ENCODE measurements at regions not wholly inside any gene's neighbourhood (a gene's known extent, or its start where the extent isn't known, plus 50 kb on each side); places are given as distances from the start of the nearest gene placed in this dataset.
"Not testable (repeated sequence)": the region's sequence is repeated elsewhere in the genome, so short reads cannot be mapped to it uniquely, and the experiment has no call there.

- H3K9me3 ChIP-seq, result no peaks in the 10 kb centered on the region
- H3K36me3 ChIP-seq, result no peaks in the 10 kb centered on the region
- H3K27ac ChIP-seq, result peak overlapping the region in 1 of 12 donors; percentile 34
- ATAC-seq (peak in 1 of 4 donors; percentile 26), DNase-seq (no peak)
- TF ChIP-seq POLR2A (IDR thresholded peaks at IDR 0.05), result no peak
- TF ChIP-seq, protein P1, sequence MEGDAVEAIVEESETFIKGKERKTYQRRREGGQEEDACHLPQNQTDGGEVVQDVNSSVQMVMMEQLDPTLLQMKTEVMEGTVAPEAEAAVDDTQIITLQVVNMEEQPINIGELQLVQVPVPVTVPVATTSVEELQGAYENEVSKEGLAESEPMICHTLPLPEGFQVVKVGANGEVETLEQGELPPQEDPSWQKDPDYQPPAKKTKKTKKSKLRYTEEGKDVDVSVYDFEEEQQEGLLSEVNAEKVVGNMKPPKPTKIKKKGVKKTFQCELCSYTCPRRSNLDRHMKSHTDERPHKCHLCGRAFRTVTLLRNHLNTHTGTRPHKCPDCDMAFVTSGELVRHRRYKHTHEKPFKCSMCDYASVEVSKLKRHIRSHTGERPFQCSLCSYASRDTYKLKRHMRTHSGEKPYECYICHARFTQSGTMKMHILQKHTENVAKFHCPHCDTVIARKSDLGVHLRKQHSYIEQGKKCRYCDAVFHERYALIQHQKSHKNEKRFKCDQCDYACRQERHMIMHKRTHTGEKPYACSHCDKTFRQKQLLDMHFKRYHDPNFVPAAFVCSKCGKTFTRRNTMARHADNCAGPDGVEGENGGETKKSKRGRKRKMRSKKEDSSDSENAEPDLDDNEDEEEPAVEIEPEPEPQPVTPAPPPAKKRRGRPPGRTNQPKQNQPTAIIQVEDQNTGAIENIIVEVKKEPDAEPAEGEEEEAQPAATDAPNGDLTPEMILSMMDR (IDR thresholded peaks at IDR 0.05), result no peak
- H3K27me3 ChIP-seq, result peaks cover 0 to 8% (median 0%) of the 10 kb centered on the region in 9 donors
- intact Hi-C loops (cut with DNase I), result no loop called here
- 68 to 83% (median 76%) methylated on average over 12 of the region's 12 CpGs for WGBS, 4 donors
- peaks cover 0 to 2% (median 0%) of the 10 kb centered on the region in 12 donors for H3K4me1 ChIP-seq
- peak overlapping the region in 8 of 12 donors; percentile 4 to 49 (median 34) for H3K4me3 ChIP-seq
These were observed 401.2 kb downstream of the THBS2 start for GRCh38 chr6:168852376-168852884.

DNA sequence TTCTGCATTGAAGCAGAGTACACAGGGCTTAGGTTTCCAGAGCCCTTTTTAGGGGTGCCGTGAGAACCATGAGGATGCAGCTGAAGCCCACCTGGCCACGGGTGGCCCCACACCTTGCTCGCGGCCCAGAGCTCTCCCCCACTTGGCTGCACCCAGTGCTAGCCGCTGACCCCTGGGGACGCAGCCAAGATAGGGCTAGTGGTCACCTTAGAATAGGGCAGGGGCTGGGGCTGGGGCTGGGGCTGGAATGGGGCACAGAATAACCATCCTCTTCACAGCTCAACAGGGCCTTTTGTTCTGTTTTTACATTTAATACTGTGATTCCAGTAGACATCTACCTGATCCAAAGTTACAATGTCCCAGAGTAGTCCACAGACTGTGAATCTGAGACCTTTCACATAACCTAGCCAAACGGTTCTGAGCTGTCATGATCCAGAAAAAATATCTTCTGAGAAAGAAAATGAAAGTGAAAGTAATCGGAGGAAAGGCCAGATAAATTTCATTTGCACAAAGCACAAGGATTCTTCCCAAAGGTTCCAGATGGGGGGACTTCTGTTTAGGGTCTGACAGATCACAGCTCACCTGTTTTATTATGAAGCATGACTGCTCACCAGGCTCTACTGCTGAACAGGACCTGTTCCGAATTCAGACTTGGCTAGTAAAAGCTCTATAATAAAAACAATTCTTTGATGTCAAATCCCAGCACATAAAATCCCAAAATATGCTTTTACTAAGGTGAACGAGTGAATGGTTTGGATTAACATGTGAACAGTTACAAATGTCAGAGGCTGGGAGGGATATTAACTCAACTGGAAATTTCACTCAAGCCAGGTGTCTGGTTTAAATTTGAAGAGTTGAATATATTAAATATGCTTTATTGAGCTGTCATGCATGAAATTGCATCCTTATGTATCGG is 401.9 kb downstream of the THBS2 start:
- Histone ChIP-seq H3K9me3 (no peaks in the 10 kb centered on the region), H3K36me3 (no peaks in the 10 kb centered on the region), H3K4me3 (peak overlapping the region in 8 of 12 donors; percentile 4 to 49 (median 34)), H3K27ac (peak overlapping the region in 2 of 12 donors; percentile 31 to 34), H3K4me1 (peaks cover 0 to 2% (median 0%) of the 10 kb centered on the region in 12 donors), H3K27me3 (peaks cover 0 to 8% (median 0%) of the 10 kb centered on the region in 9 donors)
- ATAC-seq (no peak), DNase-seq (no peak)
- no peak for TF ChIP-seq POLR2A (IDR thresholded peaks at IDR 0.05)
- TF ChIP-seq, protein P1 (IDR thresholded peaks at IDR 0.05), result no peak
- intact Hi-C loops (cut with DNase I), result no loop called here
- 74 to 81% (median 80%) methylated on average over 10 to 11 of the region's 11 CpGs for WGBS, 4 donors

GRCh38 chr6:168850027-168850736 is 403.5 kb downstream of the THBS2 start:
- whole genome bisulfite sequencing, 4 donors, result 87 to 94% (median 89%) methylated on average over 18 to 26 of the region's 26 CpGs
- H3K9me3 ChIP-seq; intact Hi-C loops (cut with DNase I); H3K27ac ChIP-seq; H3K36me3 ChIP-seq; ATAC-seq; H3K4me3 ChIP-seq; H3K4me1 ChIP-seq; H3K27me3 ChIP-seq; DNase-seq: not testable (repeated sequence)

DNA sequence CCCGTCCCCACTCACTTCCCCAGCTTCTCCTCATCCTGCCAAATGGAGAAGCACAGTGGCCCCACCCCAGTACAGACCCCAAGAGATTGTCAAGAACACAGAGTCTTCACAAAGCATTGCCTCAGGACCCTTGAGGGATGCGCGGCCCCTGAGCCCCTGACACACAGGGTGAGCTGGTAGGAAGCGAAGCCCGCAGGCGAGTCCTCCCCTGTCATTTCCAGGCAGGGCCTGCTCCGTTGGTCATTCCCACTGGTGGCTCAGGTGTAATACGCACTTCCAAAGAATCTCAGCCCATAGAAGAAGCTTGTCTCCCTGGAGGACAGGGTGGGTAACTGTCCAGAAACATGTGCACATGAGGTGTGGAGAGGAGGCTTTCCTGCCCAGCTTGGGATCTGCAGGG is 404.2 kb downstream of the THBS2 start:
- ATAC-seq, result no peak
- peaks cover 0 to 2% (median 0%) of the 10 kb centered on the region in 12 donors for H3K4me1 ChIP-seq
- 87 to 92% (median 90%) methylated on average over 8 of the region's 8 CpGs for WGBS, 4 donors
- H3K9me3 ChIP-seq, result no peaks in the 10 kb centered on the region
- DNase-seq, result no peak
- peaks cover 0 to 8% (median 0%) of the 10 kb centered on the region in 9 donors for H3K27me3 ChIP-seq
- TF ChIP-seq, protein P1 (IDR thresholded peaks at IDR 0.05), result no peak
- TF ChIP-seq POLR2A (IDR thresholded peaks at IDR 0.05), result no peak
- H3K36me3 ChIP-seq, result no peaks in the 10 kb centered on the region
- H3K4me3 ChIP-seq, result no peak overlapping the region
- intact Hi-C loops (cut with DNase I), result no loop called here
- no peak overlapping the region for H3K27ac ChIP-seq

All from heart left ventricle (tissue), 16 donors.